ENCODE measurements at regions not wholly inside any gene's neighbourhood (a gene's known extent, or its start where the extent isn't known, plus 50 kb on each side); places are given as distances from the start of the nearest gene placed in this dataset.

DNA sequence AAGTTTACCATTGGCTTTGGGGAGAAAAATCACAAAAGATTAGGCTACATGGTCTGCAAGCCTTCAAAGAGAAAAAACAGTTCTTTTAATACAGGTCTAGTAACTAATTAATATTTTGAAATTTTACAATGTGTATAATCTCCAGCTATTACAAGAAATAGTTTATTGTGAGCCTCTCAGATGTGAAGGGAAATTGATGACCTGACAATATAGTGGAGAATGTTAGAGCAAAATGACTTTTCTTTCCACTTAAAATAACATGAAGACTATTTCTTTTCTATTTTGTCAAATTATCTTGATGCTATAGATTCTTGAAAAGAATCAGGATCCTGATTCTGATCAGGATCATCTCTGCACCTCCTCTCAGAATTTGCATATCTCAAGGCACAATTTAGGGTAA is 362.3 kb downstream of the PMP22 start:
- TF ChIP-seq POLR2A (IDR thresholded peaks at IDR 0.05; ENCODE audit: extremely low read depth, insufficient read length) (no peak), CTCF (IDR thresholded peaks at IDR 0.05; ENCODE audit: low read depth, low read length) (no peak), MYC (IDR thresholded peaks at IDR 0.05; ENCODE audit: low read depth, low read length) (no peak)
- TF ChIP-seq, protein P1, sequence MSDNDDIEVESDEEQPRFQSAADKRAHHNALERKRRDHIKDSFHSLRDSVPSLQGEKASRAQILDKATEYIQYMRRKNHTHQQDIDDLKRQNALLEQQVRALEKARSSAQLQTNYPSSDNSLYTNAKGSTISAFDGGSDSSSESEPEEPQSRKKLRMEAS (IDR thresholded peaks at IDR 0.05; ENCODE audit: low read depth, low read length) = no peak

Measured in NB4 (cell line).